Neuronal stem cell (in vitro differentiated cells): ENCODE measurements at regions not wholly inside any gene's neighbourhood (a gene's known extent, or its start where the extent isn't known, plus 50 kb on each side); places are given as distances from the start of the nearest gene placed in this dataset.

Experiments used
- DNase-seq: peaks from one replicate; pipeline ENCODE4 v3.0.0-alpha.2; 2013; ENCODE audit warnings: low spot score
- H2AFZ ChIP-seq: one replicate; pipeline ENCODE4 v1.6.1; 2013; ENCODE audit warnings: mild to moderate bottlenecking, low read length, inconsistent platforms
- H2AK5ac ChIP-seq: 2 replicates; pipeline ENCODE4 v1.6.1; 2013; ENCODE audit warnings: low read depth, mild to moderate bottlenecking, inconsistent platforms, low read length, moderate library complexity, mixed read lengths
- H2BK120ac ChIP-seq: 2 replicates; pipeline ENCODE4 v1.6.1; 2013; ENCODE audit warnings: low read depth, mild to moderate bottlenecking, inconsistent platforms, low read length, moderate library complexity, mixed read lengths
- H2BK12ac ChIP-seq: one replicate; pipeline ENCODE4 v1.6.1; 2013; ENCODE audit warnings: low read length, inconsistent platforms
- H2BK15ac ChIP-seq: 2 replicates; pipeline ENCODE4 v1.6.1; 2013; ENCODE audit warnings: mild to moderate bottlenecking, low read length, inconsistent platforms, mixed read lengths
- H2BK5ac ChIP-seq: one replicate; pipeline ENCODE4 v1.6.1; 2013; ENCODE audit warnings: inconsistent platforms, mild to moderate bottlenecking, low read length, moderate library complexity
- H3K14ac ChIP-seq: one replicate; pipeline ENCODE4 v1.6.1; 2013; ENCODE audit warnings: low read length, inconsistent platforms
- H3K18ac ChIP-seq: 2 replicates; pipeline ENCODE4 v1.6.1; 2013; ENCODE audit warnings: low read length, inconsistent platforms
- H3K23ac ChIP-seq: 2 replicates; pipeline ENCODE4 v1.6.1; 2013; ENCODE audit warnings: low read depth, mild to moderate bottlenecking, mixed read lengths, low read length, inconsistent platforms; ENCODE audit not compliant: poor library complexity
- H3K27ac ChIP-seq: replicated peaks from 3 replicates; pipeline ENCODE4 v1.5.1; 2013; ENCODE audit warnings: low read length, inconsistent platforms
- H3K27me3 ChIP-seq, 3 experiments: 2 replicates each; pipeline ENCODE4 v1.6.1; 2013; ENCODE audit warnings: low read length in 3 of 3, mild to moderate bottlenecking in 2 of 3, inconsistent platforms in 1 of 3, low read depth in 1 of 3, mixed read lengths in 1 of 3, moderate library complexity in 1 of 3; ENCODE audit not compliant: control insufficient read depth in 3 of 3, insufficient read depth in 3 of 3
- H3K36me3 ChIP-seq, 2 donors: replicated peaks in 1 of 2; 2 replicates each; pipeline ENCODE4 v1.6.1; 2013; ENCODE audit warnings: low read length in 2 of 2; ENCODE audit not compliant: control insufficient read depth in 2 of 2, insufficient read depth in 2 of 2
- H3K4ac ChIP-seq: 2 replicates; pipeline ENCODE4 v1.6.1; 2013; ENCODE audit warnings: inconsistent platforms, mild to moderate bottlenecking, low read length, moderate library complexity
- H3K4me1 ChIP-seq, 2 donors: 1 replicate in 1 of 2; 2 replicates in 1 of 2; pipeline ENCODE4 v1.6.1; 2013; ENCODE audit warnings: low read length in 2 of 2, low read depth in 1 of 2; ENCODE audit not compliant: control insufficient read depth in 2 of 2, insufficient read depth in 1 of 2
- H3K4me2 ChIP-seq: one replicate; pipeline ENCODE4 v1.6.1; 2013; ENCODE audit warnings: mild to moderate bottlenecking, low read length, inconsistent platforms; ENCODE audit not compliant: insufficient read depth, poor library complexity, severe bottlenecking
- H3K4me3 ChIP-seq, 2 donors: 2 replicates each; pipeline ENCODE4 v1.5.1; 2013; ENCODE audit warnings: low read length in 2 of 2, mild to moderate bottlenecking in 2 of 2, inconsistent platforms in 1 of 2, moderate library complexity in 1 of 2
- H3K79me1 ChIP-seq: one replicate; pipeline ENCODE4 v1.6.1; 2013; ENCODE audit warnings: low read depth, mild to moderate bottlenecking, inconsistent platforms, low read length, moderate library complexity
- H3K9ac ChIP-seq: one replicate; pipeline ENCODE4 v1.6.1; 2013; ENCODE audit warnings: mild to moderate bottlenecking, low read depth, low read length, inconsistent platforms; ENCODE audit not compliant: poor library complexity
- H3K9me3 ChIP-seq, 2 donors: replicated peaks in 1 of 2; 2 replicates each; pipeline versions ENCODE3 to v1.6.1; 2013; ENCODE audit warnings: low read length in 2 of 2, mild to moderate bottlenecking in 2 of 2, inconsistent platforms in 1 of 2, low read depth in 1 of 2, mixed read lengths in 1 of 2, moderate library complexity in 1 of 2; ENCODE audit not compliant: control insufficient read depth in 2 of 2, insufficient read depth in 1 of 2
- H4K8ac ChIP-seq: one replicate; pipeline ENCODE4 v1.6.1; 2013; ENCODE audit warnings: low read depth, mild to moderate bottlenecking, inconsistent platforms, low read length, moderate library complexity
- H4K91ac ChIP-seq: one replicate; pipeline ENCODE4 v1.6.1; 2013; ENCODE audit warnings: low read length, low read depth, mild to moderate bottlenecking, inconsistent platforms; ENCODE audit not compliant: poor library complexity
- WGBS, 2 donors: extraction: QIAGEN DNeasy Blood & Tissue Kit; methylation state at CpG; one replicate each; pipeline ENCODE4 v1.1.7; 2013; ENCODE audit warnings: missing lambda C conversion rate in 2 of 2, mixed read lengths in 1 of 2; ENCODE audit not compliant: insufficient read length in 2 of 2, insufficient replicate concordance in 1 of 2; ENCODE audit errors: extremely low coverage in 2 of 2; 5-methylcytosine and 5-hydroxymethylcytosine counted together

- H3K9ac ChIP-seq = no peak overlapping the region
- H2BK12ac ChIP-seq = no peak overlapping the region
- no peak overlapping the region for H3K27ac ChIP-seq
- WGBS, 2 donors = no CpG with 5 or more reads among the region's 1 CpG
- H3K79me1 ChIP-seq = no peaks in the 10 kb centered on the region
- H3K4ac ChIP-seq = no peak overlapping the region
- no peak overlapping the region for H2AK5ac ChIP-seq
- no peaks in the 10 kb centered on the region for H3K4me1 ChIP-seq
- no peak overlapping the region for H2AFZ ChIP-seq
- no peak overlapping the region for H3K23ac ChIP-seq
- H3K14ac ChIP-seq = no peak overlapping the region
- H3K18ac ChIP-seq = no peak overlapping the region
- H4K8ac ChIP-seq = no peak overlapping the region
- H3K27me3 ChIP-seq = no peaks in the 10 kb centered on the region
- no peak overlapping the region for H4K91ac ChIP-seq
- no peak for DNase-seq
- H3K36me3 ChIP-seq = no peaks in the 10 kb centered on the region
- H2BK15ac ChIP-seq = no peak overlapping the region
- no peak overlapping the region for H3K4me3 ChIP-seq
- no peak overlapping the region for H2BK120ac ChIP-seq
- no peaks in the 10 kb centered on the region for H3K9me3 ChIP-seq
- no peak overlapping the region for H2BK5ac ChIP-seq
- H3K4me2 ChIP-seq = no peak overlapping the region
These were observed 1041.5 kb upstream of the MANEA start for GRCh38 chr6:94535798-94536197.

- no peak overlapping the region for H2BK5ac ChIP-seq
- H4K91ac ChIP-seq = no peak overlapping the region
- no peak overlapping the region for H3K23ac ChIP-seq
- H3K4ac ChIP-seq = no peak overlapping the region
- no peak overlapping the region for H2BK12ac ChIP-seq
- no peak overlapping the region for H2BK120ac ChIP-seq
- no peak overlapping the region for H3K27ac ChIP-seq
- no peak overlapping the region for H3K9ac ChIP-seq
- H3K9me3 ChIP-seq = no peaks in the 10 kb centered on the region
- no peak for DNase-seq
- H2AFZ ChIP-seq = peak overlapping the region; percentile 40
- H3K4me3 ChIP-seq = no peak overlapping the region
- no peaks in the 10 kb centered on the region for H3K36me3 ChIP-seq
- H4K8ac ChIP-seq = no peak overlapping the region
- H2BK15ac ChIP-seq = no peak overlapping the region
- no CpG with 5 or more reads among the region's 17 CpGs for WGBS, 2 donors
- H3K4me1 ChIP-seq = no peaks in the 10 kb centered on the region
- no peak overlapping the region for H3K4me2 ChIP-seq
- peak overlapping the region; percentile 5 for H3K18ac ChIP-seq
- no peaks in the 10 kb centered on the region for H3K27me3 ChIP-seq
- H2AK5ac ChIP-seq = no peak overlapping the region
- no peaks in the 10 kb centered on the region for H3K79me1 ChIP-seq
- H3K14ac ChIP-seq = no peak overlapping the region
These were observed 1065.7 kb upstream of the MANEA start for GRCh38 chr6:94511502-94512088.

- Histone ChIP-seq H3K4me2 (no peak overlapping the region), H3K4me3 (peak overlapping the region in 1 of 2 donors; percentile 18), H3K14ac (peak overlapping the region; percentile 84), H3K36me3 (no peaks in the 10 kb centered on the region), H4K8ac (no peak overlapping the region), H3K27ac (no peak overlapping the region), H2BK120ac (no peak overlapping the region), H3K9ac (no peak overlapping the region), H2AK5ac (peak overlapping the region; percentile 81), H3K79me1 (no peaks in the 10 kb centered on the region), H3K23ac (peak overlapping the region; percentile 85), H3K27me3 (no peaks in the 10 kb centered on the region), H2BK15ac (no peak overlapping the region), H3K9me3 (no peaks in the 10 kb centered on the region), H2BK5ac (no peak overlapping the region), H3K18ac (peak overlapping the region; percentile 48), H2AFZ (no peak overlapping the region), H3K4ac (no peak overlapping the region), H2BK12ac (peak overlapping the region; percentile 46), H3K4me1 (no peaks in the 10 kb centered on the region), H4K91ac (no peak overlapping the region)
- DNase-seq = no peak
- no CpG with 5 or more reads among the region's 18 CpGs for whole genome bisulfite sequencing, 2 donors
These were observed 1066.5 kb upstream of the MANEA start for GRCh38 chr6:94510877-94511276.

- H4K8ac ChIP-seq = no peak overlapping the region
- H3K4ac ChIP-seq = no peak overlapping the region
- WGBS, 2 donors = no CpG with 5 or more reads among the region's 2 CpGs
These were observed 1075.8 kb upstream of the MANEA start for GRCh38 chr6:94501516-94501915.

More at GRCh38 chr6:94501516-94501915, 1075.8 kb upstream of the MANEA start:
- Histone ChIP-seq H3K27ac (no peak overlapping the region), H3K79me1 (no peaks in the 10 kb centered on the region), H2BK12ac (no peak overlapping the region), H3K9me3 (no peaks in the 10 kb centered on the region), H2AK5ac (no peak overlapping the region), H2AFZ (peak overlapping the region; percentile 79), H3K4me3 (no peak overlapping the region), H2BK5ac (no peak overlapping the region), H3K9ac (no peak overlapping the region), H3K18ac (no peak overlapping the region), H3K4me1 (no peaks in the 10 kb centered on the region), H3K4me2 (no peak overlapping the region), H3K23ac (no peak overlapping the region), H2BK15ac (no peak overlapping the region), H2BK120ac (no peak overlapping the region), H4K91ac (no peak overlapping the region), H3K36me3 (no peaks in the 10 kb centered on the region), H3K14ac (no peak overlapping the region), H3K27me3 (no peaks in the 10 kb centered on the region)
- DNase-seq = no peak
